GM23338 (cell line): ENCODE measurements at regions not wholly inside any gene's neighbourhood (a gene's known extent, or its start where the extent isn't known, plus 50 kb on each side); places are given as distances from the start of the nearest gene placed in this dataset.

Source experiments
- ATAC-seq: fragments of 200-7000 bp; cut with Tn5 transposase; 3 replicates; pipeline ENCODE4 v1.9.1; 2020
- DNase-seq: peaks from one replicate; pipeline ENCODE4 v3.0.0-alpha.2; 2015; ENCODE audit warnings: low spot score
- H2AFZ ChIP-seq: fragments of 200-600 bp; sonication (generic); 2 replicates; pipeline ENCODE4 v1.8.0; 2016; ENCODE audit warnings: antibody characterized with exemption, mild to moderate bottlenecking, moderate library complexity
- H3F3A ChIP-seq: fragments of 200-600 bp; sonication (generic); replicated peaks from 2 replicates; pipeline ENCODE4 v1.8.0; 2017; ENCODE audit warnings: antibody characterized with exemption, mixed run types, low read depth
- H3K27ac ChIP-seq: fragments of 200-600 bp; sonication (generic); 2 replicates; pipeline ENCODE4 v1.6.1; 2016; ENCODE audit warnings: low read depth
- H3K27me3 ChIP-seq: fragments of 200-600 bp; sonication (generic); 2 replicates; pipeline ENCODE4 v1.8.0; 2016; ENCODE audit warnings: mild to moderate bottlenecking, mixed run types, moderate library complexity; ENCODE audit not compliant: insufficient read depth
- H3K36me3 ChIP-seq: fragments of 200-600 bp; sonication (generic); 2 replicates; pipeline ENCODE4 v1.8.0; 2016; ENCODE audit warnings: mild to moderate bottlenecking; ENCODE audit not compliant: insufficient read depth
- H3K4me1 ChIP-seq: fragments of 200-600 bp; sonication (generic); 2 replicates; pipeline ENCODE4 v1.8.0; 2016; ENCODE audit warnings: mild to moderate bottlenecking, moderate library complexity; ENCODE audit not compliant: insufficient read depth
- H3K4me2 ChIP-seq: fragments of 200-600 bp; sonication (generic); 2 replicates; pipeline ENCODE4 v1.7.1; 2017; ENCODE audit warnings: mixed run types
- H3K4me3 ChIP-seq: fragments of 200-600 bp; sonication (generic); 2 replicates; pipeline ENCODE4 v1.6.1; 2016; ENCODE audit warnings: mixed run types
- H3K79me2 ChIP-seq: fragments of 200-600 bp; sonication (generic); replicated peaks from 2 replicates; pipeline ENCODE4 v1.8.0; 2017; ENCODE audit warnings: mild to moderate bottlenecking; ENCODE audit not compliant: insufficient read depth
- H3K9me2 ChIP-seq: fragments of 200-600 bp; sonication (generic); 2 replicates; pipeline ENCODE4 v1.8.0; 2017; ENCODE audit not compliant: insufficient read depth
- H4K20me1 ChIP-seq: fragments of 200-600 bp; sonication (generic); replicated peaks from 2 replicates; pipeline ENCODE4 v1.8.0; 2017; ENCODE audit warnings: mild to moderate bottlenecking; ENCODE audit not compliant: insufficient read depth
- H3K27ac Mint-ChIP-seq: 2 replicates; pipeline ENCODE4 v1.8.0; 2020; ENCODE audit warnings: inconsistent platforms, mild to moderate bottlenecking, moderate library complexity, mixed read lengths
- H3K27me3 Mint-ChIP-seq: 3 replicates; pipeline ENCODE4 v1.8.0; 2022; ENCODE audit warnings: low read depth, mild to moderate bottlenecking, moderate library complexity, mixed read lengths, inconsistent platforms; ENCODE audit not compliant: insufficient read depth, poor library complexity
- H3K36me3 Mint-ChIP-seq: 3 replicates; pipeline ENCODE4 v1.8.0; 2021; ENCODE audit warnings: low read depth, mild to moderate bottlenecking, inconsistent platforms, moderate library complexity, mixed read lengths
- H3K4me1 Mint-ChIP-seq: 3 replicates; pipeline ENCODE4 v1.8.0; 2020; ENCODE audit warnings: mild to moderate bottlenecking, inconsistent platforms, mixed read lengths
- H3K4me3 Mint-ChIP-seq: 3 replicates; pipeline ENCODE4 v1.8.0; 2021; ENCODE audit warnings: moderate library complexity, mild to moderate bottlenecking, inconsistent platforms, mixed read lengths
- H3K9me3 Mint-ChIP-seq: 3 replicates; pipeline ENCODE4 v1.8.0; 2020; ENCODE audit warnings: moderate library complexity, mild to moderate bottlenecking, inconsistent platforms, mixed read lengths
- CREB1 ChIP-seq: fragments of 250-450 bp; sonication (Bioruptor Pico); IDR thresholded peaks from 2 replicates; pipeline ENCODE4 v1.5.0; 2020; ENCODE audit warnings: low read depth, mild to moderate bottlenecking, moderate library complexity
- CTCF ChIP-seq, 2 experiments: fragments of 200-600 bp in 1 of 2; sonication (generic) in 1 of 2; conservative IDR thresholded peaks; 2 replicates each; pipeline versions ENCODE4 v1.5.1 to v1.6.1; 2016 to 2017; ENCODE audit warnings: antibody characterized with exemption in 2 of 2, low read depth in 2 of 2, mild to moderate bottlenecking in 2 of 2, moderate library complexity in 1 of 2
- ETS1 ChIP-seq: IDR thresholded peaks from 2 replicates; pipeline ENCODE4 v1.6.1; 2016; ENCODE audit warnings: antibody characterized with exemption
- EZH2 ChIP-seq: fragments of 200-600 bp; sonication (generic); IDR thresholded peaks from one replicate; pipeline ENCODE4 v1.8.0; 2017; ENCODE audit warnings: antibody characterized with exemption, mild to moderate bottlenecking, low read depth; ENCODE audit not compliant: unreplicated experiment
- EZH2phosphoT487 ChIP-seq: fragments of 200-600 bp; sonication (generic); IDR thresholded peaks from one replicate; pipeline ENCODE4 v1.8.1; 2018; ENCODE audit warnings: antibody characterized with exemption; ENCODE audit not compliant: unreplicated experiment
- JUNB ChIP-seq: IDR thresholded peaks from one replicate; pipeline ENCODE4 v1.6.1; 2016; ENCODE audit warnings: antibody characterized with exemption; ENCODE audit not compliant: unreplicated experiment
- NANOG ChIP-seq: IDR thresholded peaks from 2 replicates; pipeline ENCODE4 v1.6.1; 2016; ENCODE audit warnings: antibody characterized with exemption, borderline replicate concordance
- POLR2AphosphoS5 ChIP-seq: IDR thresholded peaks from 2 replicates; pipeline ENCODE4 v1.6.1; 2016; ENCODE audit warnings: antibody characterized with exemption, low read depth
- REST ChIP-seq: IDR thresholded peaks from one replicate; pipeline ENCODE4 v1.6.1; 2018; ENCODE audit warnings: antibody characterized with exemption; ENCODE audit not compliant: unreplicated experiment
- STAT1 ChIP-seq: IDR thresholded peaks from one replicate; pipeline ENCODE4 v1.6.1; 2016; ENCODE audit warnings: antibody characterized with exemption; ENCODE audit not compliant: unreplicated experiment
- ZNF114 ChIP-seq: fragments of 250-450 bp; sonication (Bioruptor Pico); IDR thresholded peaks from 2 replicates; pipeline ENCODE4 v1.5.0; 2020; ENCODE audit warnings: mild to moderate bottlenecking, moderate library complexity
- ZNF331 ChIP-seq: fragments of 250-450 bp; sonication (Bioruptor Pico); IDR thresholded peaks from 2 replicates; pipeline ENCODE4 v1.5.0; 2020; ENCODE audit warnings: low read depth, mild to moderate bottlenecking, moderate library complexity

- ATAC-seq (no peak), DNase-seq (no peak)
- no peak overlapping the region for H2AFZ ChIP-seq
- H3K9me2 ChIP-seq: no peaks in the 10 kb centered on the region
- no peaks in the 10 kb centered on the region for H3K79me2 ChIP-seq
- TF ChIP-seq CREB1 (CRISPR knock-in tag): no peak
- no peak for TF ChIP-seq JUNB
- TF ChIP-seq REST: no peak
- H3F3A ChIP-seq: no peaks in the 10 kb centered on the region
- no peaks in the 10 kb centered on the region for H3K36me3 ChIP-seq
- Mint-ChIP-seq H3K27me3 (peaks cover 13% of the 10 kb centered on the region), H3K4me3 (no peak overlapping the region), H3K27ac (no peak overlapping the region), H3K9me3 (peaks cover 4% of the 10 kb centered on the region), H3K4me1 (no peaks in the 10 kb centered on the region), H3K36me3 (no peaks in the 10 kb centered on the region; the same call in 2 of the 3 replicates)
- H3K4me2 ChIP-seq: no peak overlapping the region
- H3K4me3 ChIP-seq: no peak overlapping the region
- no peaks in the 10 kb centered on the region for H4K20me1 ChIP-seq
- no peak overlapping the region for H3K27ac ChIP-seq
- H3K27me3 ChIP-seq: no peaks in the 10 kb centered on the region
- no peaks in the 10 kb centered on the region for H3K4me1 ChIP-seq
These were observed 160.9 kb upstream of the GDF10 start for GRCh38 chr10:47139121-47139520.

- no peaks in the 10 kb centered on the region for H3K27me3 ChIP-seq
- H3K79me2 ChIP-seq: no peaks in the 10 kb centered on the region
- H3K36me3 Mint-ChIP-seq: no peaks in the 10 kb centered on the region; the same call in 2 of the 3 replicates
- no peaks in the 10 kb centered on the region; the same call in 2 of the 3 replicates for H3K4me1 Mint-ChIP-seq
- peaks cover 7% of the 10 kb centered on the region; the same call in 2 of the 3 replicates for H3K9me3 Mint-ChIP-seq
- no peaks in the 10 kb centered on the region for H3K36me3 ChIP-seq
- H3K9me2 ChIP-seq: no peaks in the 10 kb centered on the region
- H3K4me3 ChIP-seq: no peak overlapping the region
- H3K4me1 ChIP-seq: no peaks in the 10 kb centered on the region
- H2AFZ ChIP-seq: no peak overlapping the region
- ATAC-seq: no peak
- no peak overlapping the region for H3K27ac Mint-ChIP-seq
- peaks cover 15% of the 10 kb centered on the region for H3K27me3 Mint-ChIP-seq
- H3F3A ChIP-seq: no peaks in the 10 kb centered on the region
- H4K20me1 ChIP-seq: no peaks in the 10 kb centered on the region
- no peak overlapping the region for H3K27ac ChIP-seq
- no peak overlapping the region for H3K4me3 Mint-ChIP-seq
- DNase-seq: no peak
- no peak overlapping the region for H3K4me2 ChIP-seq
- TF ChIP-seq EZH2 (no peak), REST (no peak), CREB1 (CRISPR knock-in tag) (no peak), EZH2phosphoT487 (no peak), JUNB (no peak), CTCF (conservative IDR thresholded peaks at IDR 0.05; ENCODE audit: low read depth in 2 of 2) (no peak), ZNF331 (CRISPR knock-in tag) (no peak), NANOG (no peak), ZNF114 (no peak), STAT1 (no peak), POLR2AphosphoS5 (no peak), ETS1 (no peak)
These were observed 159.1 kb upstream of the GDF10 start for GRCh38 chr10:47140761-47141348.
